ENCODE measurements at regions not wholly inside any gene's neighbourhood (a gene's known extent, or its start where the extent isn't known, plus 50 kb on each side); places are given as distances from the start of the nearest gene placed in this dataset.

DNA sequence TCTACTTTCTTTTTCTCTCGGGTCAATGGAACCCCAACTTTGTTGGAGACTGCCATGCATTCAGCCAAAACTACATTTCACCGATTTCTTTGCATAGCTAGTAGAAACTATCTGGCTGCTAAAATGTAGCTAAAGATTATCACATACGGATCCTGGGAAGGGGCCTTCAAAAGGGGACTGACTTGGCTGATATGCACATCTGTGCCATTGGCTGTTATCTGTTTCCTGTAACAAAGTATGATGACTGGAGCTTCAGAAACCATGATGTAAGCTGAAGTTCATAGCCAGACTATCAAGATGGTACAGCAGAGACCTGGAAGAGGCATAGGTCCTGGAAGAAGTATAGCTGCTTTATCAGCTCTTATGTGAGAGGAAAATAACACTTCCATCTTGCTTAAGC lies 179.1 kb downstream of the NSUN3 start:
- Histone ChIP-seq H3K36me3 (ENCODE audit: control insufficient read depth, insufficient read depth, low read length) (no peaks in the 10 kb centered on the region), H3K27ac (no peak overlapping the region), H3K4me1 (no peaks in the 10 kb centered on the region), H3K9me3 (ENCODE audit: control insufficient read depth, low read length) (no peaks in the 10 kb centered on the region), H3K4me3 (ENCODE audit: low read depth, low read length) (no peak overlapping the region), H3K4me2 (ENCODE audit: low read length) (no peak overlapping the region), H3K27me3 (ENCODE audit: control insufficient read depth, insufficient read depth, low read length) (no peaks in the 10 kb centered on the region), H2AFZ (no peak overlapping the region), H3K79me2 (no peaks in the 10 kb centered on the region), H3K9ac (no peak overlapping the region)
- TF ChIP-seq, protein P1, sequence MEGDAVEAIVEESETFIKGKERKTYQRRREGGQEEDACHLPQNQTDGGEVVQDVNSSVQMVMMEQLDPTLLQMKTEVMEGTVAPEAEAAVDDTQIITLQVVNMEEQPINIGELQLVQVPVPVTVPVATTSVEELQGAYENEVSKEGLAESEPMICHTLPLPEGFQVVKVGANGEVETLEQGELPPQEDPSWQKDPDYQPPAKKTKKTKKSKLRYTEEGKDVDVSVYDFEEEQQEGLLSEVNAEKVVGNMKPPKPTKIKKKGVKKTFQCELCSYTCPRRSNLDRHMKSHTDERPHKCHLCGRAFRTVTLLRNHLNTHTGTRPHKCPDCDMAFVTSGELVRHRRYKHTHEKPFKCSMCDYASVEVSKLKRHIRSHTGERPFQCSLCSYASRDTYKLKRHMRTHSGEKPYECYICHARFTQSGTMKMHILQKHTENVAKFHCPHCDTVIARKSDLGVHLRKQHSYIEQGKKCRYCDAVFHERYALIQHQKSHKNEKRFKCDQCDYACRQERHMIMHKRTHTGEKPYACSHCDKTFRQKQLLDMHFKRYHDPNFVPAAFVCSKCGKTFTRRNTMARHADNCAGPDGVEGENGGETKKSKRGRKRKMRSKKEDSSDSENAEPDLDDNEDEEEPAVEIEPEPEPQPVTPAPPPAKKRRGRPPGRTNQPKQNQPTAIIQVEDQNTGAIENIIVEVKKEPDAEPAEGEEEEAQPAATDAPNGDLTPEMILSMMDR (IDR thresholded peaks at IDR 0.05): no peak

DNA sequence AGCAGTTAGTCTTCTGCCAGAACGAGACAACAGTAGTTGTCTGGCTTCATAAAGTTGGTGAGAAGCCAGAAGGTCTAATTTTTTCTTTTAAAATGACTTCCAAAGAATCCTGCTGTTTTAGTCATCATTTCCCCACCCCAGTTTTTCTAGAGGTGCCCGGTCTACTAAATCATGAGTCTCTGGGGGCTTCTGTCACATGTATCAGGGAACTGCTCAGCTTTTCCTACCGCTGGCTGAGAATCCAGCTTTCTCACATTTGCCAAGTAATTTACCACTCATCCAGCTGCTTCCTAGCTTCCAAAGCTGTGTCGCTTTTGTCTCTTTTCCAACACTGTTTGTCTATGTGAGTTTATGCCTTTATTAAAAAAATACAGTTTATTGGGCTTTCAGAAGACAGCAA lies 183.3 kb downstream of the NSUN3 start:
- Histone ChIP-seq H3K4me3 (ENCODE audit: low read depth, low read length) (no peak overlapping the region), H3K27ac (no peak overlapping the region), H3K36me3 (ENCODE audit: control insufficient read depth, insufficient read depth, low read length) (no peaks in the 10 kb centered on the region), H3K9me3 (ENCODE audit: control insufficient read depth, low read length) (no peaks in the 10 kb centered on the region), H3K4me1 (no peaks in the 10 kb centered on the region), H3K27me3 (ENCODE audit: control insufficient read depth, insufficient read depth, low read length) (no peaks in the 10 kb centered on the region), H3K9ac (no peak overlapping the region), H2AFZ (no peak overlapping the region), H3K4me2 (ENCODE audit: low read length) (no peak overlapping the region), H3K79me2 (no peaks in the 10 kb centered on the region)
- TF ChIP-seq, protein P1 (IDR thresholded peaks at IDR 0.05): no peak

DNA sequence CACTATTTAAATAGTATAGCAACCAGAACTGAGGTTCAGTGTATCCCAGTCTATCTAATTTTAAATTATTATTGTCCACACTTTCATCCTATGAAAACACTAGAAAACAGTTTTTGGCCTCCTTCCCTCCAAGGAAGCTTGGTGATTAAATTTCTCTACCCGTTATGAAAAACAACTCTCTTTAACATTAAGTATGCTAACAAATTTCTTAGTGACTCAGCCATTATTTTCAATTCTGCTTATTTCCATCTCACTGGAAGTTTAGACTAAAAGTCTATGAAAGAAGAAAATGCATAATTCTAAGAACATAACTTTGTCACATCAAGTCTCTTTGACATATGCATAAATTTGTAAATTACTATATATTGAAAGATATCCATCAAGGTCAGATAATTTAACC lies 185.2 kb downstream of the NSUN3 start:
- Histone ChIP-seq H2AFZ (no peak overlapping the region), H3K27ac (no peak overlapping the region), H3K79me2 (no peaks in the 10 kb centered on the region), H3K9ac (no peak overlapping the region), H3K4me1 (no peaks in the 10 kb centered on the region), H3K4me3 (ENCODE audit: low read depth, low read length) (no peak overlapping the region), H3K27me3 (ENCODE audit: control insufficient read depth, insufficient read depth, low read length) (no peaks in the 10 kb centered on the region), H3K9me3 (ENCODE audit: control insufficient read depth, low read length) (no peaks in the 10 kb centered on the region), H3K36me3 (ENCODE audit: control insufficient read depth, insufficient read depth, low read length) (no peaks in the 10 kb centered on the region), H3K4me2 (ENCODE audit: low read length) (no peak overlapping the region)
- TF ChIP-seq, protein P1 (IDR thresholded peaks at IDR 0.05): no peak

DNA sequence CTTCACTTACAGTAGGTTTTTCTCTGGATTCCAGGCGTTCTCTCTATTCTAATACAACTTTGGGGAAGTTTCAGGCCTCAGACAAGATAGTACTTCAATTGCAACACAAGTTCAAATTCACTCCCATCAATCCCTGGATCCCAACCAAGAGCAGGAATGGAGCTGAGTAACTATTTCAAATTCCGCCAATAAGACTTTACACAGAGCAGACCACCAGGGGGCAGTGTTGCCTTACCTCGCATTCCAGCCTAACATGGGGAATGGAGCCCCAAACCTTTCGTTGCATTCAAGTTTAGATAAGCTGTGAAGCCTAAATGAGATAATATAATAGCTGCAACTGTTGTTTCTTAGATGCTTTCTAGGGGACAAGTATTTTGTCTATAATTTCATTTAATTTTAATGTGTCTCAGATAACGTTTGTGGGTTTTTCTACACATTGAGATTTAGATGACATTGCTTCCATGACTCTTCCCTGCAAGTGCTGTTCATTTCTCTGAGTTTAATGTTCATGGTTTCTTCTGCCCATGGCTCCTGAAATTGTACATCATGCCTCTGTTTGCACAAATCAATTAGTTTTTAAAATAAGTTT lies 186.7 kb downstream of the NSUN3 start:
- Histone ChIP-seq H3K36me3 (ENCODE audit: control insufficient read depth, insufficient read depth, low read length) (no peaks in the 10 kb centered on the region), H3K9me3 (ENCODE audit: control insufficient read depth, low read length) (no peaks in the 10 kb centered on the region), H3K27ac (no peak overlapping the region), H2AFZ (no peak overlapping the region), H3K4me2 (ENCODE audit: low read length) (no peak overlapping the region), H3K4me1 (no peaks in the 10 kb centered on the region), H3K9ac (no peak overlapping the region), H3K4me3 (ENCODE audit: low read depth, low read length) (no peak overlapping the region), H3K79me2 (no peaks in the 10 kb centered on the region), H3K27me3 (ENCODE audit: control insufficient read depth, insufficient read depth, low read length) (no peaks in the 10 kb centered on the region)
- TF ChIP-seq, protein P1 (IDR thresholded peaks at IDR 0.05): peak; percentile 37

DNA sequence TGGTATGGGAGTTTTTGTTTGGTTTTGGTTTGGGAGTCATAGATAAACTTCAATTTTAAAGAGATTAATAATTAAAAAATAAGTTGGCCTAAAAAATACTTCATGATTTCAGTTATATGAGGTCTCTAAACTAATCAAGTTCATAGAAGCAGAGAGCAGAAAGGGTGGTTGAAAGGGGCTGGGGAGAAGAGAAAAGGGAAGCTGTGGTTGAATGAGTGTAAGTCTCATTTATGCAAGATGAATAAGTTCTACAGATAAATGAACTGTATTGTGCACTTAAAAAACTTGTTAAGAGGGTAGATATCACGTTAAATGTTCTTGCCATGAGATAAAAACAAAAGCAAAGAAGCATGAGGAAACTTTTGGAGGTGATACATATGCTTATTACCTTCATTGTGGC lies 188.7 kb downstream of the NSUN3 start:
- H3K9ac ChIP-seq: no peak overlapping the region

More for the DNA sequence above, 188.7 kb downstream of the NSUN3 start:
- H3K4me1 ChIP-seq: no peaks in the 10 kb centered on the region
- H3K4me3 ChIP-seq (ENCODE audit: low read depth, low read length): no peak overlapping the region
- H3K36me3 ChIP-seq (ENCODE audit: control insufficient read depth, insufficient read depth, low read length): no peaks in the 10 kb centered on the region
- TF ChIP-seq, protein P1 (IDR thresholded peaks at IDR 0.05): no peak
- no peaks in the 10 kb centered on the region for H3K9me3 ChIP-seq (ENCODE audit: control insufficient read depth, low read length)
- no peak overlapping the region for H2AFZ ChIP-seq
- no peak overlapping the region for H3K27ac ChIP-seq
- no peak overlapping the region for H3K4me2 ChIP-seq (ENCODE audit: low read length)
- no peaks in the 10 kb centered on the region for H3K79me2 ChIP-seq
- no peaks in the 10 kb centered on the region for H3K27me3 ChIP-seq (ENCODE audit: control insufficient read depth, insufficient read depth, low read length)

Measured in parathyroid adenoma (tissue), 2 donors.